IMR-90 (cell line): ENCODE measurements at regions not wholly inside any gene's neighbourhood (a gene's known extent, or its start where the extent isn't known, plus 50 kb on each side); places are given as distances from the start of the nearest gene placed in this dataset.

Experiments
- BHLHE40 ChIP-seq: fragments of 150-350 bp; IDR thresholded peaks from 2 replicates; pipeline ENCODE4 v1.6.1; 2016; ENCODE audit warnings: mild to moderate bottlenecking, low read depth, low read length
- CTCF ChIP-seq: conservative IDR thresholded peaks from 2 replicates; pipeline ENCODE4 v1.5.1; 2012; ENCODE audit warnings: mild to moderate bottlenecking, low read depth, low read length, improper control_type of control experiment
- MXI1 ChIP-seq: IDR thresholded peaks from 2 replicates; pipeline ENCODE4 v1.6.1; 2012; ENCODE audit warnings: low read depth, mild to moderate bottlenecking, low read length, moderate library complexity, borderline replicate concordance
- RCOR1 ChIP-seq: IDR thresholded peaks from 2 replicates; pipeline ENCODE4 v1.6.1; 2012; ENCODE audit warnings: mild to moderate bottlenecking, low read length, improper control_type of control experiment; ENCODE audit not compliant: insufficient replicate concordance
- RFX5 ChIP-seq: IDR thresholded peaks from 2 replicates; pipeline ENCODE4 v1.8.0; 2012; ENCODE audit warnings: low read depth, mild to moderate bottlenecking, low read length, moderate library complexity
- USF2 ChIP-seq: fragments of 150-350 bp; IDR thresholded peaks from 2 replicates; pipeline ENCODE4 v1.6.1; 2017; ENCODE audit warnings: mild to moderate bottlenecking, antibody characterized with exemption, low read length, low read depth

- no peak for TF ChIP-seq CTCF
- TF ChIP-seq MXI1: no peak
- no peak for TF ChIP-seq RFX5
- no peak for TF ChIP-seq RCOR1
- no peak for TF ChIP-seq USF2
- no peak for TF ChIP-seq BHLHE40
Measured at GRCh38 chr11:92594251-92594650, 369.6 kb downstream of the FAT3 start.
